H1 (cell line): ENCODE measurements at regions not wholly inside any gene's neighbourhood (a gene's known extent, or its start where the extent isn't known, plus 50 kb on each side); places are given as distances from the start of the nearest gene placed in this dataset.
"Not testable (repeated sequence)": the region's sequence is repeated elsewhere in the genome, so short reads cannot be mapped to it uniquely, and the experiment has no call there.

Source experiments
- CTCF ChIA-PET: fragments of 300-600 bp; sonication (Branson Sonifier 250); formaldehyde crosslinking; loops from one replicate; lab custom pipeline; 2021; ENCODE audit not compliant: partially characterized antibody; lab: Charles Lee
- POLR2A ChIA-PET: fragments of 300-600 bp; sonication (Branson Sonifier 250); formaldehyde crosslinking; loops from one replicate; lab custom pipeline; 2021; ENCODE audit warnings: inconsistent platforms; ENCODE audit not compliant: partially characterized antibody; lab: Charles Lee
- DNase-seq, 2 experiments: peaks; one replicate each; pipeline versions ENCODE4 v3.0.0 to v3.0.0-alpha.2; 2010 to 2022; ENCODE audit warnings: low spot score in 2 of 2, low read depth in 1 of 2, mixed read lengths in 1 of 2
- FAIRE-seq: peaks from 2 replicates; lab custom pipeline; 2011; peaks lifted over from hg19 to GRCh38; lab: Jason Lieb, UNC
- H2AFZ ChIP-seq: 2 replicates; pipeline ENCODE4 v1.8.1; 2012; ENCODE audit warnings: low read length, inconsistent platforms
- H2AK5ac ChIP-seq: 2 replicates; pipeline ENCODE4 v1.6.1; 2013; ENCODE audit warnings: low read depth, low read length
- H2BK120ac ChIP-seq: replicated peaks from 2 replicates; pipeline ENCODE3; 2013; ENCODE audit warnings: low read depth, low read length, inconsistent platforms
- H2BK12ac ChIP-seq: 2 replicates; pipeline ENCODE4 v1.6.1; 2013; ENCODE audit warnings: low read depth, low read length
- H2BK15ac ChIP-seq: 2 replicates; pipeline ENCODE4 v1.6.1; 2013; ENCODE audit warnings: low read length
- H2BK20ac ChIP-seq: 2 replicates; pipeline ENCODE4 v1.6.1; 2013; ENCODE audit warnings: low read length
- H2BK5ac ChIP-seq: 2 replicates; pipeline ENCODE4 v1.6.1; 2013; ENCODE audit warnings: low read depth, low read length
- H3K14ac ChIP-seq: 2 replicates; pipeline ENCODE4 v1.6.1; 2013; ENCODE audit warnings: inconsistent platforms; ENCODE audit not compliant: insufficient read length
- H3K18ac ChIP-seq: 2 replicates; pipeline ENCODE4 v1.6.1; 2013; ENCODE audit warnings: low read length; ENCODE audit errors: extremely low read depth
- H3K23ac ChIP-seq: 2 replicates; pipeline ENCODE4 v1.6.1; 2013; ENCODE audit warnings: inconsistent platforms; ENCODE audit not compliant: insufficient read length
- H3K23me2 ChIP-seq: 2 replicates; pipeline ENCODE4 v1.6.1; 2013; ENCODE audit warnings: low read depth, low read length
- H3K27ac ChIP-seq: 2 replicates; pipeline ENCODE4 v1.6.1; 2011; ENCODE audit warnings: low read depth, low read length, inconsistent platforms
- H3K27me3 ChIP-seq, 4 experiments: replicated peaks in 1 of 4; 1 replicate in 1 of 4; 2 replicates in 3 of 4; pipeline versions ENCODE4 v1.6.1 to v1.8.1; 2011 to 2013; ENCODE audit warnings: low read length in 3 of 4, mild to moderate bottlenecking in 3 of 4, inconsistent platforms in 2 of 4, mixed read lengths in 2 of 4, moderate library complexity in 1 of 4; ENCODE audit not compliant: control insufficient read depth in 3 of 4, insufficient read depth in 3 of 4; ENCODE audit errors: extremely low read depth in 1 of 4
- H3K36me3 ChIP-seq, 4 experiments: 2 replicates each; pipeline versions ENCODE4 v1.6.1 to v1.8.1; 2011 to 2013; ENCODE audit warnings: mild to moderate bottlenecking in 4 of 4, low read length in 3 of 4, moderate library complexity in 2 of 4, control low read depth in 1 of 4, inconsistent platforms in 1 of 4; ENCODE audit not compliant: insufficient read depth in 4 of 4, control insufficient read depth in 2 of 4
- H3K4ac ChIP-seq: replicated peaks from 2 replicates; pipeline ENCODE3; 2013; ENCODE audit warnings: low read length, low read depth, mixed read lengths, inconsistent platforms; ENCODE audit not compliant: insufficient read length
- H3K4me1 ChIP-seq, 4 experiments: replicated peaks in 1 of 4; 1 replicate in 1 of 4; 2 replicates in 3 of 4; pipeline versions ENCODE4 v1.6.1 to v1.8.1; 2011 to 2013; ENCODE audit warnings: low read length in 3 of 4, inconsistent platforms in 2 of 4, mixed read lengths in 1 of 4; ENCODE audit not compliant: insufficient read depth in 4 of 4, control insufficient read depth in 3 of 4
- H3K4me2 ChIP-seq, 2 experiments: 2 replicates each; pipeline versions ENCODE4 v1.6.1 to v1.8.1; 2011 to 2013; ENCODE audit warnings: low read depth in 2 of 2, low read length in 2 of 2, control low read depth in 1 of 2, inconsistent platforms in 1 of 2, mild to moderate bottlenecking in 1 of 2; ENCODE audit not compliant: insufficient read depth in 1 of 2
- H3K4me3 ChIP-seq, 4 experiments: fragments of 200-600, 300-600 bp in 1 of 4; sonication (generic), shearing (Covaris generic), sonication (Bioruptor Twin) in 1 of 4; 2 replicates each; pipeline versions ENCODE4 v1.5.1 to v1.8.1; 2011 to 2016; ENCODE audit warnings: low read length in 4 of 4, low read depth in 3 of 4, control low read depth in 2 of 4, inconsistent platforms in 2 of 4, mild to moderate bottlenecking in 2 of 4, mixed read lengths in 1 of 4, moderate library complexity in 1 of 4; ENCODE audit not compliant: insufficient read depth in 2 of 4; ENCODE audit errors: extremely low read depth in 1 of 4
- H3K56ac ChIP-seq: replicated peaks from 2 replicates; pipeline ENCODE3; 2013; ENCODE audit warnings: low read depth, mild to moderate bottlenecking, mixed read lengths, low read length, inconsistent platforms; ENCODE audit not compliant: insufficient read length
- H3K79me1 ChIP-seq: 2 replicates; pipeline ENCODE4 v1.6.1; 2013; ENCODE audit warnings: low read depth, low read length, control low read depth
- H3K79me2 ChIP-seq, 2 experiments: 2 replicates each; pipeline versions ENCODE4 v1.6.1 to v1.8.1; 2012 to 2013; ENCODE audit warnings: low read length in 2 of 2, mild to moderate bottlenecking in 2 of 2, inconsistent platforms in 1 of 2; ENCODE audit not compliant: insufficient read depth in 2 of 2, control insufficient read depth in 1 of 2
- H3K9ac ChIP-seq, 4 experiments: replicated peaks in 1 of 4; 1 replicate in 1 of 4; 2 replicates in 3 of 4; pipeline versions ENCODE4 v1.6.1 to v1.8.1; 2011 to 2013; ENCODE audit warnings: low read depth in 3 of 4, low read length in 3 of 4, control low read depth in 2 of 4, mild to moderate bottlenecking in 2 of 4, moderate library complexity in 2 of 4, inconsistent platforms in 1 of 4; ENCODE audit errors: extremely low read depth in 1 of 4
- H3K9me3 ChIP-seq, 2 experiments: 2 replicates each; pipeline versions ENCODE4 v1.6.1 to v1.8.1; 2012 to 2013; ENCODE audit warnings: mild to moderate bottlenecking in 2 of 2, moderate library complexity in 2 of 2, control low read depth in 1 of 2, inconsistent platforms in 1 of 2, low read depth in 1 of 2, low read length in 1 of 2, mixed read lengths in 1 of 2; ENCODE audit not compliant: insufficient read depth in 2 of 2
- H4K20me1 ChIP-seq, 2 experiments: replicated peaks in 1 of 2; 2 replicates each; pipeline versions ENCODE3 to v1.8.1; 2011 to 2013; ENCODE audit warnings: inconsistent platforms in 2 of 2, low read length in 2 of 2, mild to moderate bottlenecking in 1 of 2; ENCODE audit not compliant: insufficient read depth in 2 of 2, control insufficient read depth in 1 of 2
- H4K5ac ChIP-seq: 2 replicates; pipeline ENCODE4 v1.6.1; 2013; ENCODE audit warnings: low read length, low read depth, mixed read lengths, inconsistent platforms; ENCODE audit not compliant: insufficient read length
- H4K8ac ChIP-seq: 2 replicates; pipeline ENCODE4 v1.8.0; 2013; ENCODE audit warnings: mild to moderate bottlenecking, moderate library complexity, low read length, inconsistent platforms; ENCODE audit not compliant: insufficient read depth; ENCODE audit errors: extremely low read depth
- H4K91ac ChIP-seq: replicated peaks from 2 replicates; pipeline ENCODE3; 2013; ENCODE audit warnings: low read length, mixed read lengths, inconsistent platforms; ENCODE audit not compliant: insufficient read length
- WGBS, 2 experiments: shearing (Covaris generic) in 1 of 2; methylation state at CpG; one replicate each; pipeline versions ENCODE4 v1.1.6 to v1.1.7; 2013 to 2015; ENCODE audit warnings: low lambda C conversion rate in 2 of 2, mixed read lengths in 2 of 2, inconsistent platforms in 1 of 2, low coverage in 1 of 2, missing lambda C conversion rate in 1 of 2; ENCODE audit not compliant: insufficient replicate concordance in 2 of 2, insufficient coverage in 1 of 2, insufficient read length in 1 of 2; ENCODE audit errors: extremely low coverage in 1 of 2, missing lambda C conversion rate in 1 of 2; 5-methylcytosine and 5-hydroxymethylcytosine counted together

- H3K23me2 ChIP-seq, FAIRE-seq, H2BK20ac ChIP-seq, H3K36me3 ChIP-seq, H3K18ac ChIP-seq, CTCF ChIA-PET, H2BK120ac ChIP-seq, POLR2A ChIA-PET, H3K27ac ChIP-seq, H3K9me3 ChIP-seq, H3K14ac ChIP-seq, H3K4ac ChIP-seq, H3K56ac ChIP-seq, H3K23ac ChIP-seq, H3K9ac ChIP-seq, H4K8ac ChIP-seq, H4K5ac ChIP-seq, H3K4me2 ChIP-seq, H2BK5ac ChIP-seq, H3K79me1 ChIP-seq, H2BK15ac ChIP-seq, H3K4me3 ChIP-seq, H3K79me2 ChIP-seq, H4K20me1 ChIP-seq, H3K4me1 ChIP-seq, H4K91ac ChIP-seq, DNase-seq, H2AK5ac ChIP-seq, H2BK12ac ChIP-seq, H2AFZ ChIP-seq, H3K27me3 ChIP-seq: not testable (repeated sequence)
- 92% methylated on average over 9 of the region's 10 CpGs; no CpG with 5 or more reads in 1 of the 2 experiments for WGBS, 2 experiments
These were observed 415.2 kb upstream of the NPAP1 start for GRCh38 chr15:24260407-24260806.

- no CpG with 5 or more reads among the region's 25 CpGs for WGBS, 2 experiments
- H3K27me3 ChIP-seq, H3K56ac ChIP-seq, H2BK5ac ChIP-seq, H3K23me2 ChIP-seq, H2BK120ac ChIP-seq, H2BK20ac ChIP-seq, H2AK5ac ChIP-seq, DNase-seq, H3K9ac ChIP-seq, H3K4me2 ChIP-seq, H4K91ac ChIP-seq, H2BK12ac ChIP-seq, H3K79me1 ChIP-seq, H3K23ac ChIP-seq, CTCF ChIA-PET, H4K8ac ChIP-seq, H3K4me1 ChIP-seq, H3K9me3 ChIP-seq, H2AFZ ChIP-seq, H3K4me3 ChIP-seq, H3K36me3 ChIP-seq, H3K79me2 ChIP-seq, H4K5ac ChIP-seq, H3K27ac ChIP-seq, H3K4ac ChIP-seq, POLR2A ChIA-PET, H2BK15ac ChIP-seq, H3K14ac ChIP-seq, H3K18ac ChIP-seq, H4K20me1 ChIP-seq, FAIRE-seq: not testable (repeated sequence)
These were observed 414.7 kb upstream of the NPAP1 start for GRCh38 chr15:24260854-24261253.
